D721Med (cell line): ENCODE measurements at regions not wholly inside any gene's neighbourhood (a gene's known extent, or its start where the extent isn't known, plus 50 kb on each side); places are given as distances from the start of the nearest gene placed in this dataset.

Source experiments
- DNase-seq: peaks from one replicate; pipeline ENCODE4 v3.0.0; 2011; ENCODE audit warnings: low spot score; ENCODE audit not compliant: insufficient read length
- FAIRE-seq: peaks from 2 replicates; lab custom pipeline; 2011; peaks lifted over from hg19 to GRCh38; lab: Jason Lieb, UNC
- TF ChIP-seq, protein P1 (sequence below): IDR thresholded peaks from 2 replicates; pipeline ENCODE4 v1.5.1; 2012; ENCODE audit warnings: mild to moderate bottlenecking, control low read depth; ENCODE audit not compliant: insufficient read depth; ENCODE audit errors: missing control alignments

DNA sequence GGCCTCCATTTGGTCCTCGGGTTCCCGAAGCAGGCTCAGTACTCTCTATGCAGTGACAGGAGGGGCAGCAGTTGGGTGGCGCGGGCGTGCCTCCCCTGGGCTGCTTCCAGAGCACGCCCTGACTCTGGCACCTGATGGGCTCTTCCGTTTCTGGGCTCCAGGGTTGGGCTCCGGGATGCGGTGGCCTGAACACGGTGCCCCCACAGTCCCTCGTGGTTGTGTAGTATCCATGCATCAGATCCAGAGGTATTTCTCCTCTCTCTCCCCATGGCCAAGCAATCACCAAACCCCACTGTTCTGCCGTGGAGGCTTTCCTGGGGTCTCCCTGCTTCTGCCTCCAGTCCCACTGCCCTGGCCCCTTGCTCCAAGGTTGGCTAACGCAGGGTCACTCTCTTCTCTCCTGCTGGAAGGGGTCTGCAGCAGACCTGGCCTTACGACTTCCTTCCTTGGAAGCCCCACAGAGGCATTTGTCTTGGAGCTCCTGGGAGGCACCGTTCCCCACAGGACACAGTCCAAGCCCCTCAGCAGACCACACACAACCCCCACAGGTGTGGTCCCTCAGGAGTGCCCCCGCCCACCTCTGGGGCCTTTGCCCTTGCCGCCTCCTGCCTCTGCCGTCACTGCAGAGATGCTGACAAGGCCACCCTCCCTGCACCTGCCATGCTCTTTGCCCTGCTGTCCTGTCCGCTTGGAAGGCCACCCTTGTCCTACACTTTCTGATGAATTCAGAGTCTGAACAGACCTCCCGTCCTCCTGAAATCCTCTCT, 136.6 kb upstream of the ASB18 start:
- DNase-seq (no peak), FAIRE-seq (no peak)
- TF ChIP-seq, protein P1, sequence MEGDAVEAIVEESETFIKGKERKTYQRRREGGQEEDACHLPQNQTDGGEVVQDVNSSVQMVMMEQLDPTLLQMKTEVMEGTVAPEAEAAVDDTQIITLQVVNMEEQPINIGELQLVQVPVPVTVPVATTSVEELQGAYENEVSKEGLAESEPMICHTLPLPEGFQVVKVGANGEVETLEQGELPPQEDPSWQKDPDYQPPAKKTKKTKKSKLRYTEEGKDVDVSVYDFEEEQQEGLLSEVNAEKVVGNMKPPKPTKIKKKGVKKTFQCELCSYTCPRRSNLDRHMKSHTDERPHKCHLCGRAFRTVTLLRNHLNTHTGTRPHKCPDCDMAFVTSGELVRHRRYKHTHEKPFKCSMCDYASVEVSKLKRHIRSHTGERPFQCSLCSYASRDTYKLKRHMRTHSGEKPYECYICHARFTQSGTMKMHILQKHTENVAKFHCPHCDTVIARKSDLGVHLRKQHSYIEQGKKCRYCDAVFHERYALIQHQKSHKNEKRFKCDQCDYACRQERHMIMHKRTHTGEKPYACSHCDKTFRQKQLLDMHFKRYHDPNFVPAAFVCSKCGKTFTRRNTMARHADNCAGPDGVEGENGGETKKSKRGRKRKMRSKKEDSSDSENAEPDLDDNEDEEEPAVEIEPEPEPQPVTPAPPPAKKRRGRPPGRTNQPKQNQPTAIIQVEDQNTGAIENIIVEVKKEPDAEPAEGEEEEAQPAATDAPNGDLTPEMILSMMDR, result no peak

DNA sequence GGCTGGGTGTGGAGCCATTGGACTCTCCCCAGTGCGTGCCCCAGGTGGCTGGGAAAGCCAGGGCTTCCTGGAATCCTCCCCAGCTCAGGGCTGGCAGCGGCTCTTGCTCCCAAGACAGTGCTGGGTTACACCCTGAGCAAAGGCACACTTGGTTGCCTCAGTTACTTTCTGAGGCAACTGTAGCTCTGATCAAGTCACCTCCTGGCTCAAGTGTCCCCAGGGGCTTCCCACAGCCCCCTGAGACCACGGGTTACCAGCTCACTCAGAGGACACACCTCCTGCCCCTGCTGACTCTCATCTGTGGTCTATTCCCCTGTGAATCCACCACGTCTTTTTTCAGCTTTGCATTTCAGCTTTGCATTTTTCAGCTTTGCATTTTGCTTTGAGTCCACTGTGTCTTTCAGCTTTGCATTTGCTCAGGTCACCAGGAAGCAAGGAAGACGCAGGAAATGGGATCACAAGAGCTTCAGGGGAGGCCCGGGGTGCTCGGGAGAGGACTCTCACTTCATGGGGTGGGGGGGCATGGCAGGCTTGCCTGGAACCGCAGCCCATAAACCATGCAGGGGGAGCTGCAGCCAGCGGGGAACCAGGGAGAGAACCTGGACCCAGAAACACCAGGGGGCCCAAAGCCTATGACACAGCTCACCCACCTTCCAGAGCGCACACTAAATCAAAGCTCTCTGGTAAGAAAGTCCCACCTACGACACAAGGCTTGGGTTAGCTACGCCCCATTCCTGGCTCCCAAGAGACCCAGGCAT, 138.0 kb upstream of the ASB18 start:
- TF ChIP-seq, protein P1, result no peak
- DNase-seq (no peak), FAIRE-seq (no peak)

DNA sequence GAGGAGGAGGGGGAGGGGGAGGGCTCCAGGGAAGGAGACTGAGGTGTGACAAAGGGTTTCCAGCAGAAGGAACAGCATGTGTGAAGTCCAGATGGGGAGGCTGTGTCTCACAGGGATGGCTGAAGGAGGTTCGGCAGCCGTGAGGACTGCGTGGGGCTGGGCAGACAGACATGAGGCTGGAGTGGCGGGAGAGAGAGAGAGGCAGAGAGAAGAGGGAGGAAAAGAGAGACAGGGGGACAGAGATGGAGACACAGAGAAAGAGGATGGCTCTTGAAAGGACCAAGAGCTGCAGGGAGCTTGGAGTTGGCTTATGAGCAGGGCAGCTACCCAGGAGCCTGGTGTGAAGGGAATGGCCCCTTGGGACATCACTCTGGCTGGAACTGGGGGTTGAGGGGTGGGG, 138.9 kb upstream of the ASB18 start:
- DNase-seq (no peak), FAIRE-seq (no peak)
- TF ChIP-seq, protein P1, result no peak

DNA sequence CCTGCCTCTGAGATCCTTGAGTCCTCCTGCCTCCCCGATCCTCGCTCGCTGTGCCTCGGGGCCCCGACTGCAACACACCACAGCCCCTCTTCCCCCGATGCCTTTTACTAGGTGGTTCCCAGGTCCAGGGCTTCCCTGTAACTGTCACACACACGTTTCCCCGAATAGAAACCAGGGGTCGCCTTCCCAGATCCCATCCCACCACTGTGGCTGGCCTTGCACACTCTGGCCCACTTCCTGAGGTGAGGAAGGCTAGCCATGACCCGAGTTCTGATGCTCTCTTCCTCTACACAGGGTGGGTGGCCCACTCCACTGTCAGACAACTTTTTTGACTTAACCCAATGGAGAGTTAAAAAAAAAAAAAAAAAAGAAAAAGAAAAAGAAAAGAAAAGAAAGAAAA, 139.6 kb upstream of the ASB18 start:
- DNase-seq (no peak), FAIRE-seq (no peak)
- TF ChIP-seq, protein P1, result no peak

DNA sequence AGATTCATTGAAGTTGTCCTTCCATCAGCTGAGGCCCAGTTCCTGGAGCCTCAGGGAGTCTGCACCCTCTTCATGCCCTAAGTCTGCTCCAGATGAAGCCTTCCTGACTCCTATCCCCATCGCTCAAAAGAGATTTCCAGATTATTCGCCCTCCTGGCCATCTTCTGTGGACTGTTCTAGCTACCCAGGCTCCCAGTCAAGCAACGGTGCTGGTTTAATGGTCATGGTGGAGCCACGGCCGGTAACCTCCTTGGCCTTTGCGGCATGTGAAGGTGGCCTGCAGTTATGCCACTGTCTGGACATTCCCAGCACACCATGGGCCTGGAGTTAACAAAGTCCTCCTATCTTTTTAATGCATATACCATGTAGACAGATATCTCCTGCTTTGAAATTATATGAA, 140.1 kb upstream of the ASB18 start:
- no peak for FAIRE-seq
- TF ChIP-seq, protein P1, result no peak
- no peak for DNase-seq

DNA sequence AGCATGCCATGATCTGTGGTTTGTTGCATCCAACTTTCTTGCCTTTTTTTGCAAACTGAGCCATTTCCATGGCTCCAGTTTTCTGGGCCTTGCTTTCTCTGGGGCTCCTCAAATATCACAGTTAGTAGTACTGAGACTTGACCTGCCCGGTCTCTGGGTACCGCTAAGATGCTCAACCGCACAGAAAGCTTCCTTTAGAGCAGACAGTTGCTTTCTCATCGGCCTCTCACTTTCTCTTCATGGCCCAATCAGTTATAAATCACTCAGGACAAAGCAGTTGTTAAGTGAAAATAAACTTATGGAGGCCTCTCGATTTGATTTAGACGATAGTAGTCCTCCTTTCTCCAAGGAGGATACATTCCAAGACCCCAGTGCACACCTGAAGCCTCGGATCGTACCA, 141.2 kb upstream of the ASB18 start:
- TF ChIP-seq, protein P1, result no peak
- no peak for FAIRE-seq
- DNase-seq, result no peak

DNA sequence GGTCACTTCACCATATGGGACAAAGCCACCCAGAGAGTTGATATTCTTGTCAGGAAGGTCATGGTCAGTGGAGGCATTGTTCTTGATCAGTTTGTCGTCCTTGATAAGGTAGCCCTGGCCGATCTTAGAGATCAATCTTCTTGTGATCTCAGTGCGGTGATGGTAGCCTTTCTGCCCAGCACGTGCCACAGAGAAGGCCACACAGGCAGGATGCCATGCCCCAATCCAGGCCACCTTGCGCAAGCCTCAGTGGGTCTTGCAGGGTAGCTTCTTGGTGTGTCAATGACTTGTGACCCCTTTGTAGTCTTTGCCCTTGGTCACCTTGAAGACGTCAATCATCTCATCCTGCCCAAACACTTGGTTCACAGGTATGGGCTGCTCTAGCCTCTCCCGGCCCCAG, 143.9 kb upstream of the ASB18 start:
- DNase-seq, result no peak
- TF ChIP-seq, protein P1, result no peak

More for the DNA sequence above, 143.9 kb upstream of the ASB18 start:
- no peak for FAIRE-seq
